Heart right ventricle (tissue), 16 donors: ENCODE measurements at regions not wholly inside any gene's neighbourhood (a gene's known extent, or its start where the extent isn't known, plus 50 kb on each side); places are given as distances from the start of the nearest gene placed in this dataset.
A peak's percentile ranks its signal among the peaks of the same experiment; 100 is the strongest.

Experiments
- ATAC-seq, 8 donors: fragments of 200-7000 bp; cut with Tn5 transposase; one replicate each; pipeline ENCODE4 v1.9.1; 2020; ENCODE audit warnings: mild to moderate bottlenecking in 8 of 8, moderate library complexity in 8 of 8, moderate number of reproducible peaks in 1 of 8
- DNase-seq, 2 donors: peaks; one replicate each; pipeline ENCODE4 v3.0.0-alpha.2; 2020
- H3K27ac ChIP-seq, 10 donors: fragments of 200-600 bp; sonication (generic) in 2 of 10; one replicate each; pipeline versions ENCODE4 v1.5.0 to v1.8.0; 2020 to 2022; ENCODE audit warnings: mild to moderate bottlenecking in 3 of 10
- H3K27me3 ChIP-seq, 7 donors: fragments of 200-600 bp; one replicate each; pipeline ENCODE4 v1.8.0; 2021 to 2022; ENCODE audit warnings: mild to moderate bottlenecking in 2 of 7
- H3K36me3 ChIP-seq, 9 donors: fragments of 200-600 bp; sonication (generic) in 1 of 9; one replicate each; pipeline versions ENCODE4 v1.5.0 to v1.8.0; 2020 to 2022; ENCODE audit warnings: mild to moderate bottlenecking in 2 of 9
- H3K4me1 ChIP-seq, 9 donors: fragments of 200-600 bp; sonication (generic) in 1 of 9; one replicate each; pipeline versions ENCODE4 v1.5.0 to v1.8.0; 2020 to 2022; ENCODE audit warnings: mild to moderate bottlenecking in 4 of 9
- H3K4me3 ChIP-seq, 10 donors: fragments of 200-600 bp; sonication (generic) in 2 of 10; one replicate each; pipeline versions ENCODE4 v1.5.0 to v1.8.0; 2020 to 2022; ENCODE audit warnings: mild to moderate bottlenecking in 7 of 10, moderate library complexity in 2 of 10
- H3K9me3 ChIP-seq, 11 donors: fragments of 200-600 bp in 10 of 11; sonication (generic) in 2 of 11; one replicate each; pipeline versions ENCODE4 v1.5.0 to v1.8.0; 2013 to 2022; ENCODE audit warnings: mild to moderate bottlenecking in 2 of 11, control low read depth in 1 of 11, moderate library complexity in 1 of 11
- CTCF ChIP-seq, 9 donors: fragments of 200-600 bp; sonication (generic) in 2 of 9; IDR thresholded peaks; one replicate each; pipeline versions ENCODE4 v1.5.0 to v1.8.0; 2021 to 2022; ENCODE audit warnings: antibody characterized with exemption in 9 of 9, mild to moderate bottlenecking in 5 of 9, moderate library complexity in 1 of 9
- WGBS, 2 donors: extraction: QIAGEN DNeasy Blood & Tissue Kit; methylation state at CpG; one replicate each; pipeline ENCODE4 v1.1.7; 2013; ENCODE audit warnings: inconsistent platforms in 1 of 2; 5-methylcytosine and 5-hydroxymethylcytosine counted together
- intact Hi-C, 10 donors: fragments of 100-400 bp; cut with DNase I; formaldehyde crosslinking; loops; one replicate each; pipeline versions ENCODE4 v1.11.1 to v1.14.2; 2022
- donor health status: Arrhythmogenic right ventricular cardiomyopathy.
- donor health status: ischemic (EF 13 %, LVEDD 7.1; RV severe dilation, severe dysfunction).
- donor health status: healthy with polysubstance abuse.
- donor health status: DM: no; HTN: yes; CAD: no.
- donor health status: DM: no; HTN: no; CAD: no.
- donor health status: ischemic (EF 25% LVEDD 6.9; RV normal size, moderate dysfunction).
- donor health status: ischemic (EF 25% LVEDD 5.7; RV mildly dilated, moderate dysfunction).
- donor health status: healthy.
- donor health status: DM: yes; HTN: yes; CAD: no.
- donor health status: Ischemic cardiomyopathy.
- donor health status: ischemic (EF 35%, LVEDD 5.7; RV mildly dilated, moderate dysfunction).
- donor health status: nonischemic (EF 11% LVEDD 7.7; RV severe dilation, severe dysfunction).
- donor health status: DM: yes; HTN: yes; CAD: no.
- donor health status: PGD.
- donor health status: ischemic (EF 29% LVEDD 5.4; RV normal size, mild dysfunction).
- donor health status: nonischemic (EF 23%, LVEDD 6.1; RV moderate dilation, normal function).

GRCh38 chr4:151574968-151575367 lies 166.0 kb downstream of the FHIP1A start:
- no peaks in the 10 kb centered on the region for H3K27me3 ChIP-seq
- no peaks in the 10 kb centered on the region for H3K9me3 ChIP-seq
- H3K4me1 ChIP-seq, result peaks cover 0 to 3% (median 0%) of the 10 kb centered on the region in 9 donors
- H3K36me3 ChIP-seq, result no peaks in the 10 kb centered on the region
- no peak for TF ChIP-seq CTCF (IDR thresholded peaks at IDR 0.05)
- ATAC-seq (no peak), DNase-seq (no peak)
- intact Hi-C loops, result loop anchor here in 1 of 10 donors (10.0 kb wide), 1 partner anchor 180 kb away; no protein-coding TSS in a partner anchor
- no peak overlapping the region for H3K27ac ChIP-seq
- no peak overlapping the region for H3K4me3 ChIP-seq

GRCh38 chr4:151575646-151576045 lies 166.7 kb downstream of the FHIP1A start:
- WGBS, 2 donors, result 85 to 90% methylated on average over 3 of the region's 3 CpGs
- H3K4me3 ChIP-seq, result no peak overlapping the region
- ATAC-seq, result no peak
- H3K9me3 ChIP-seq, result no peaks in the 10 kb centered on the region
- H3K36me3 ChIP-seq, result no peaks in the 10 kb centered on the region
- no peak for DNase-seq
- TF ChIP-seq CTCF (IDR thresholded peaks at IDR 0.05), result no peak
- H3K27me3 ChIP-seq, result no peaks in the 10 kb centered on the region
- intact Hi-C loops, result loop anchor here in 1 of 10 donors (10.0 kb wide), 1 partner anchor 181 kb away; no protein-coding TSS in a partner anchor
- H3K27ac ChIP-seq, result no peak overlapping the region
- peaks cover 0 to 3% (median 0%) of the 10 kb centered on the region in 9 donors for H3K4me1 ChIP-seq

GRCh38 chr4:151576627-151577026 lies 167.7 kb downstream of the FHIP1A start:
- no peaks in the 10 kb centered on the region for H3K36me3 ChIP-seq
- H3K27me3 ChIP-seq, result no peaks in the 10 kb centered on the region
- no peak for TF ChIP-seq CTCF (IDR thresholded peaks at IDR 0.05)
- peak in 1 of 8 donors; percentile 46 for ATAC-seq
- no peak for DNase-seq
- H3K9me3 ChIP-seq, result no peaks in the 10 kb centered on the region
- no peak overlapping the region for H3K4me3 ChIP-seq
- no peak overlapping the region for H3K27ac ChIP-seq
- 60 to 76% methylated on average over 1 of the region's 1 CpG for WGBS, 2 donors
- H3K4me1 ChIP-seq, result peaks cover 0 to 3% (median 0%) of the 10 kb centered on the region in 9 donors
- intact Hi-C loops, result loop anchor here in 1 of 10 donors (10.0 kb wide), 1 partner anchor 182 kb away; no protein-coding TSS in a partner anchor

- no peak for ATAC-seq
- Histone ChIP-seq H3K27ac (no peak overlapping the region), H3K36me3 (no peaks in the 10 kb centered on the region), H3K4me1 (no peaks in the 10 kb centered on the region), H3K4me3 (no peak overlapping the region), H3K9me3 (no peaks in the 10 kb centered on the region), H3K27me3 (no peaks in the 10 kb centered on the region)
- DNase-seq, result no peak
- 62 to 66% methylated on average over 2 of the region's 2 CpGs for WGBS, 2 donors
- no peak for TF ChIP-seq CTCF (IDR thresholded peaks at IDR 0.05)
- intact Hi-C loops, result no loop called here
Observed at GRCh38 chr4:151581570-151581969, 172.6 kb downstream of the FHIP1A start.
